ENCODE measurements at regions not wholly inside any gene's neighbourhood (a gene's known extent, or its start where the extent isn't known, plus 50 kb on each side); places are given as distances from the start of the nearest gene placed in this dataset.

DNA sequence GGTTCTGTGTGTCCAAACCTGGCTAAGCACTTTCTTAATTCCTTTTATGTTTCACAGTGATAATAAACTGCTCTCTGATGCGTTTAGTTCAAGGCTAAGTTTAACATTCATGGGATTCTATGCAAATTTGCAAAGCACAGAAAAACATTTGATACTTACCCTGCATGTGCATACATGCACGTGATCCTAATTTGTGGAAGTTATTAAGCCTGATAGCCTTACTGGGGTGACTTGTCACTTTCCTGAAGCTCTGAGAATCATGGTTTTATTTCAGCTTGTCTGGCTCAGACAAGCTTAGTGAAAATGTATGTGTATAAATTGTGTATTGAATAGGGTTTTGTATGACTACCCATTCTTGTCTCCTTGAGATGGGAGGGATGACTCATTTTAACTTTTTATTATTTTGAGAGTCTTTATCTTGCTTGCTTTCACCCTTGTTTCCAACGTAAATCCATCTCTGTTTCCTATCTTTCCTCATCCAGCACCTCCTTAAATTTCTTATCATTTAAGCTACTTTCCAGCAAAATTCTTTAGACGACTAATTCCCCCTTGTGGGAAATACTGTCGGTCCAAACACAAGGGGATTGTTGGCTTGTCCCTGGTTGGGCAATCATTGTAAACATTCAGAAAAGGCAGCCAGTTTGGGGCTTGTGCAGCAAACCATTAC lies 167.1 kb downstream of the C11orf91 start:
- in situ Hi-C loops (cut with MboI; ENCODE audit: low sequenced_read_pairs in 4 of 4) (loop anchor here in 1 of 4 donors (10.0 kb wide), 1 partner anchor 211 kb away; no protein-coding TSS in a partner anchor), intact Hi-C loops (cut with DNase I; ENCODE audit: low total_unique reads) (no loop called here)
- H3K4me1 ChIP-seq: no peaks in the 10 kb centered on the region
- H3K9me3 ChIP-seq: no peaks in the 10 kb centered on the region
- DNase-seq (no peak), ATAC-seq (no peak)
- no peak overlapping the region for H3K27ac ChIP-seq
- H3K27me3 ChIP-seq: peaks cover 0 to 2% (median 0%) of the 10 kb centered on the region in 3 donors
- H3K4me3 ChIP-seq: no peak overlapping the region
- no peaks in the 10 kb centered on the region for H3K36me3 ChIP-seq
- no peak for TF ChIP-seq POLR2A (IDR thresholded peaks at IDR 0.05)
- TF ChIP-seq, protein P1, sequence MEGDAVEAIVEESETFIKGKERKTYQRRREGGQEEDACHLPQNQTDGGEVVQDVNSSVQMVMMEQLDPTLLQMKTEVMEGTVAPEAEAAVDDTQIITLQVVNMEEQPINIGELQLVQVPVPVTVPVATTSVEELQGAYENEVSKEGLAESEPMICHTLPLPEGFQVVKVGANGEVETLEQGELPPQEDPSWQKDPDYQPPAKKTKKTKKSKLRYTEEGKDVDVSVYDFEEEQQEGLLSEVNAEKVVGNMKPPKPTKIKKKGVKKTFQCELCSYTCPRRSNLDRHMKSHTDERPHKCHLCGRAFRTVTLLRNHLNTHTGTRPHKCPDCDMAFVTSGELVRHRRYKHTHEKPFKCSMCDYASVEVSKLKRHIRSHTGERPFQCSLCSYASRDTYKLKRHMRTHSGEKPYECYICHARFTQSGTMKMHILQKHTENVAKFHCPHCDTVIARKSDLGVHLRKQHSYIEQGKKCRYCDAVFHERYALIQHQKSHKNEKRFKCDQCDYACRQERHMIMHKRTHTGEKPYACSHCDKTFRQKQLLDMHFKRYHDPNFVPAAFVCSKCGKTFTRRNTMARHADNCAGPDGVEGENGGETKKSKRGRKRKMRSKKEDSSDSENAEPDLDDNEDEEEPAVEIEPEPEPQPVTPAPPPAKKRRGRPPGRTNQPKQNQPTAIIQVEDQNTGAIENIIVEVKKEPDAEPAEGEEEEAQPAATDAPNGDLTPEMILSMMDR (IDR thresholded peaks at IDR 0.05 in 4 of 5, conservative IDR thresholded peaks at IDR 0.05 in 1 of 5): no peak

DNA sequence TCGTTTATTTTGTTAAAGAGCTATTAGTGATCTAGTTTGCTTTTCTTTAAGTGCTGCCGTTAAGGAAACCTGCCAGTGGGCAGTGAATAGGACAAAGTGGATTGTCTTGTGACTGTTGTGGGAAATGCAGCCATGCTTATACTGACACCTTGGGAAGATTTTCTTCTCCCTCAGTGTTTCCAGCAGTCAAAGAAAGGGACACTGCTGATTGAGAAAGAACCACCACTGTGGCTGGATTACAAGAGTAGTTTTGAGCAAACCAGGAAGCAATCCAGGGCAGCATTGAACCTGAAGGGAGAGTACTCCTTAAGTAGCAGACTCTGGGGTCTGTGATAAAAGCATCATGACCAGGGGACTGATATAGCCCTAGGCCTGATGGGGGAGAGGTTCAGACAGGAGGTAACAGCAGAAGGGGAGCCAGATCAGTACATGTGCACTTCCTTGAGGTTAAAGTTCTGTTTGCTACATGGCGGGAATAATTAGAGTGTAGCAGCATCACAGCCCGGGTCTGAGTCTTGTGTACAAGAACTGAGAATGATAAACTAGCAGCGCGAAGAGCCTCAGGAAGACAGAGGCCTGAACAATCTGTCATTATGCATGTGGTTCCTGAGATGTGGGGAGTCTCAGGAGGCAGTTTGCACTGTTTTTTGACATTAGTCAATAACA lies 167.8 kb downstream of the C11orf91 start:
- Histone ChIP-seq H3K9me3 (no peaks in the 10 kb centered on the region), H3K4me1 (no peaks in the 10 kb centered on the region), H3K4me3 (no peak overlapping the region), H3K27ac (no peak overlapping the region), H3K36me3 (no peaks in the 10 kb centered on the region), H3K27me3 (peaks cover 0 to 2% (median 0%) of the 10 kb centered on the region in 3 donors)
- no peak for ATAC-seq
- TF ChIP-seq, protein P1 (IDR thresholded peaks at IDR 0.05 in 4 of 5, conservative IDR thresholded peaks at IDR 0.05 in 1 of 5): no peak
- TF ChIP-seq POLR2A (IDR thresholded peaks at IDR 0.05): no peak
- in situ Hi-C loops (cut with MboI; ENCODE audit: low sequenced_read_pairs in 4 of 4): loop anchor here in 1 of 4 donors (10.0 kb wide), 1 partner anchor 212 kb away; no protein-coding TSS in a partner anchor
- intact Hi-C loops (cut with DNase I; ENCODE audit: low total_unique reads): no loop called here
- no peak for DNase-seq

DNA sequence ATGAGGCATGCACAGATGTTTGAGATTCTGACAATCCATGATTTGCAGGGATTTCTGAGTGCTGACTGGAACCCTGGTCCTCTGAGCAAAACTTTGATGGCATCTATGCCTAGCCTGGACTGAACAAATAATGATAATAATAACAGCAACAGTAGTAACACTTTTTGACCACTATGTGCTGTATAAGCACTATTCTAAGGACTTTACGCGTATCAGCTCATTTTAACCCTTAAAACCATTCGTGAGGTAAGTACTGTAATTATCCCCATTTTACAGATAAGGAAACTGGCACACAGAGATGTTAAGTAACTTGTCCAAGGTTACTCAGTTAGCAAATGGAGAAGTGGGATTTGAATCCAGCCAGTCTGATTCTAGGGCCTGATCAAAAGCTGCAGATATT lies 168.4 kb downstream of the C11orf91 start:
- Histone ChIP-seq H3K27ac (peak overlapping the region in 2 of 4 donors; percentile 47), H3K4me3 (no peak overlapping the region), H3K4me1 (no peaks in the 10 kb centered on the region), H3K27me3 (peaks cover 0 to 2% (median 0%) of the 10 kb centered on the region in 3 donors), H3K9me3 (no peaks in the 10 kb centered on the region), H3K36me3 (no peaks in the 10 kb centered on the region)
- ATAC-seq (no peak), DNase-seq (no peak)
- TF ChIP-seq POLR2A (IDR thresholded peaks at IDR 0.05): no peak
- TF ChIP-seq, protein P1 (IDR thresholded peaks at IDR 0.05 in 4 of 5, conservative IDR thresholded peaks at IDR 0.05 in 1 of 5): no peak
- intact Hi-C loops (cut with DNase I; ENCODE audit: low total_unique reads) (no loop called here), in situ Hi-C loops (cut with MboI; ENCODE audit: low sequenced_read_pairs in 4 of 4) (loop anchor here in 1 of 4 donors (10.0 kb wide), 1 partner anchor 213 kb away; no protein-coding TSS in a partner anchor)

DNA sequence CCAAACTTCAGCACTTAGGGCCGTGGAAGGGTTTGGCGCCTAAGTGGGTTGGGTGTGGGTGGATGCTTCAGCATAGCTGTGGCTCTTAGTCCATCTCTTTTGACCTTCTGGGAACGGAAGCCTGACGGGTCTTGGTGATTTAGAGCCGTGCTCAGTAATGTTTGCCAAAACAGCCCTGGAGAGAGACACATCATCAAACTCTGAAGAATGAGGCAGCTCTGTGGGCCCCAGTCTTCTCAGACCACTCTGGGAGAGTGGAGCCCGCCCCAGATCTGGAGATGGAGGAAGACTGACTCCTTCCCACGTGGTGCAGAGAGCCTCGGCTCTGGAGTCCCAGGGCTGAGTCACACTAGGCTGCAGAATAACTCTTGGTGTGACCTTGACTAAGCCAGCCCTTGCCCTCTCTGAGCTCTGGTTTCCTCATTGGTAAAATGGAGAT lies 168.9 kb downstream of the C11orf91 start:
- H3K27me3 ChIP-seq: peaks cover 0 to 2% (median 0%) of the 10 kb centered on the region in 3 donors
- TF ChIP-seq, protein P1 (IDR thresholded peaks at IDR 0.05 in 4 of 5, conservative IDR thresholded peaks at IDR 0.05 in 1 of 5): no peak
- TF ChIP-seq POLR2A (IDR thresholded peaks at IDR 0.05): no peak
- ATAC-seq (peak; percentile 36 to 80), DNase-seq (peak; percentile 7 to 57)
- H3K9me3 ChIP-seq: no peaks in the 10 kb centered on the region
- no peak overlapping the region for H3K4me3 ChIP-seq
- no peaks in the 10 kb centered on the region for H3K4me1 ChIP-seq
- in situ Hi-C loops (cut with MboI; ENCODE audit: low sequenced_read_pairs in 4 of 4) (loop anchor here in 1 of 4 donors (10.0 kb wide), 1 partner anchor 213 kb away; no protein-coding TSS in a partner anchor), intact Hi-C loops (cut with DNase I; ENCODE audit: low total_unique reads) (no loop called here)
- H3K36me3 ChIP-seq: no peaks in the 10 kb centered on the region
- H3K27ac ChIP-seq: peak overlapping the region in 3 of 4 donors; percentile 47 to 60 (median 47)

All from gastrocnemius medialis (tissue), 4 donors.